ENCODE measurements at regions not wholly inside any gene's neighbourhood (a gene's known extent, or its start where the extent isn't known, plus 50 kb on each side); places are given as distances from the start of the nearest gene placed in this dataset.
"Not testable (repeated sequence)": the region's sequence is repeated elsewhere in the genome, so short reads cannot be mapped to it uniquely, and the experiment has no call there.

- no peak for DNase-seq
Measured at GRCh38 chr22:48629631-48630432, 1197.8 kb downstream of the BRD1 start.

- DNase-seq, result no peak
Measured at GRCh38 chr22:48628891-48629543, 1198.7 kb downstream of the BRD1 start.

GRCh38 chr22:48627966-48628365, 1199.7 kb downstream of the BRD1 start:
- DNase-seq, result no peak

GRCh38 chr22:48627203-48627602, 1200.5 kb downstream of the BRD1 start:
- no peak for DNase-seq

- DNase-seq, result no peak
Measured at GRCh38 chr22:48624401-48624800, 1203.3 kb downstream of the BRD1 start.

GRCh38 chr22:48622891-48623545, 1204.7 kb downstream of the BRD1 start:
- no peak for DNase-seq

- no peak for DNase-seq
Measured at GRCh38 chr22:48621085-48621484, 1206.6 kb downstream of the BRD1 start.

GRCh38 chr22:48620460-48620859, 1207.2 kb downstream of the BRD1 start:
- not testable (repeated sequence) for DNase-seq

- no peak for DNase-seq
Measured at GRCh38 chr22:48619721-48620120, 1208.0 kb downstream of the BRD1 start.

GRCh38 chr22:48618326-48618725, 1209.3 kb downstream of the BRD1 start:
- no peak for DNase-seq

- DNase-seq, result no peak
Measured at GRCh38 chr22:48616656-48617055, 1211.0 kb downstream of the BRD1 start.

- DNase-seq, result no peak
Measured at GRCh38 chr22:48615171-48616008, 1212.3 kb downstream of the BRD1 start.

- no peak for DNase-seq
Measured at GRCh38 chr22:48613566-48614200, 1214.0 kb downstream of the BRD1 start.

GRCh38 chr22:48612077-48612995, 1215.3 kb downstream of the BRD1 start:
- DNase-seq, result no peak

- DNase-seq, result no peak
Measured at GRCh38 chr22:48609279-48609865, 1218.3 kb downstream of the BRD1 start.

- DNase-seq, result no peak
Measured at GRCh38 chr22:48607901-48608662, 1219.6 kb downstream of the BRD1 start.

- no peak for DNase-seq
Measured at GRCh38 chr22:48606684-48607307, 1220.9 kb downstream of the BRD1 start.

- no peak for DNase-seq
Measured at GRCh38 chr22:48605856-48606481, 1221.7 kb downstream of the BRD1 start.

- DNase-seq, result no peak
Measured at GRCh38 chr22:48605125-48605524, 1222.5 kb downstream of the BRD1 start.
